ENCODE measurements at regions not wholly inside any gene's neighbourhood (a gene's known extent, or its start where the extent isn't known, plus 50 kb on each side); places are given as distances from the start of the nearest gene placed in this dataset.

DNA sequence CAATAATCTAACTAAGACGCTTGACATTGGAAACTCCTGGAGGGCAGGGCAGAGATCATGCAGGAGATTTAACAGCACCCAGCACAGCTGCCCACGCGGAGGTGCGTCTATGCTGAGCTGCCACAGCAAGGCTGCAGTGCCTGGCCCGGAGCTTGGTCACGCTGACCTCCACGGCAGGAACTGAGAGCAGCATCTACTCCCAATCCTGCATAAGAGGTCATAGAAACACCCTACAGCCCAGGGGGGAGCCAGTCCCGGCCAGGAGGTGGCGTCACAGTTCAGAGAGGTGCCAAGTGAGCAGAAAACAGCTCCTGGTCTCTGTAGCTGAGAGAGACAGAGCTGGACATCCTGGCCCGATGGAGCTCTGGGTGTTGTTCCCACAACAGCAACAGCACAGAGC is 121.1 kb upstream of the TMEM45B start:
- no peaks in the 10 kb centered on the region for H3K79me2 ChIP-seq (ENCODE audit: low read depth)
- H3K4me1 ChIP-seq (replicated peaks; ENCODE audit: insufficient read depth), result peaks cover 2% of the 10 kb centered on the region
- no peaks in the 10 kb centered on the region; the same call in 1 of the 2 replicates for H3F3A ChIP-seq (ENCODE audit: insufficient read depth, low read depth)
- ChIA-PET POLR2A (ENCODE audit: unreplicated experiment) (no interaction called here), CTCF (interaction anchor here (1.6 kb wide), 1 partner anchor 56 kb away, joined by 4 read pairs; no protein-coding TSS in a partner anchor)
- H3K9me3 ChIP-seq (ENCODE audit: insufficient read depth, low read depth), result no peaks in the 10 kb centered on the region
- no peak overlapping the region for H3K4me3 ChIP-seq
- no peaks in the 10 kb centered on the region for H4K20me1 ChIP-seq (ENCODE audit: insufficient read depth)
- peak in 1 of 2 experiments; percentile 33 for DNase-seq
- H3K36me3 ChIP-seq (ENCODE audit: low read depth), result no peaks in the 10 kb centered on the region
- intact Hi-C loops (cut with micrococcal nuclease; ENCODE audit: unreplicated experiment), result no loop called here
- TF ChIP-seq EZH2 (IDR thresholded peaks at IDR 0.05; ENCODE audit: low read depth), result no peak
- peak; percentile 42 for TF ChIP-seq CTCF (conservative IDR thresholded peaks at IDR 0.05)
- no peak overlapping the region for H3K4me2 ChIP-seq
- H2AFZ ChIP-seq, result no peak overlapping the region
- no TSS peak for BruUV-seq (replicated peaks)
- no peaks in the 10 kb centered on the region for H3K9me2 ChIP-seq (ENCODE audit: insufficient read depth)
- H3K27ac ChIP-seq, result no peak overlapping the region
- no peaks in the 10 kb centered on the region for H3K27me3 ChIP-seq (ENCODE audit: insufficient read depth, low read depth)

DNA sequence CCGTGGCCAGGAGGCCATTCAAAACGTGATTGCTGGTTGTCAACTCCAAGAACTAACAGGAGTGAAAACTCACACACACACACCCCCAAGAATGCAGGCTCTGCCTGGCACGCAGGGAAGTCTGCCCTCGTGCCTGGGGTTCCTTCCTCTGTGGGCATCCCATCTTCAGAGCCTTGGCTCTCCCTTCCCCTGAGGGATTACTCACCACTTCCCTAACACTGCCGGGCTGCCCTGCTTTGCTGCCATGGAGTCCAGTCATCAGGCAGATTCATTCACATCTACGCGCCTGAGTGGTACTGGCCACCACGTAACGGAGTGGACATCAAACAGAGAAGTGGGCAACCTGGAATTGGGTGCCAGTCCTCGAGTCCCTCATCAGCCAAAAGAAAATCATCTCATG is 120.7 kb upstream of the TMEM45B start:
- H3K9me3 ChIP-seq (ENCODE audit: insufficient read depth, low read depth), result no peaks in the 10 kb centered on the region
- H3K4me1 ChIP-seq (replicated peaks; ENCODE audit: insufficient read depth), result peaks cover 6% of the 10 kb centered on the region
- H4K20me1 ChIP-seq (ENCODE audit: insufficient read depth), result no peaks in the 10 kb centered on the region
- POLR2A ChIA-PET (ENCODE audit: unreplicated experiment), result interaction anchor here (0.6 kb wide), 1 partner anchor 36 kb away, joined by 3 read pairs; no protein-coding TSS in a partner anchor
- H3K36me3 ChIP-seq (ENCODE audit: low read depth), result no peaks in the 10 kb centered on the region
- CTCF ChIA-PET, result interaction anchor here (1.0 to 1.6 kb wide), 2 partner anchors 55 to 319 kb away, joined by 4 read pairs; partner anchors contain the start of gene BARX2
- H2AFZ ChIP-seq, result no peak overlapping the region
- intact Hi-C loops (cut with micrococcal nuclease; ENCODE audit: unreplicated experiment), result loop anchor here (5.0 kb wide), 1 partner anchor 37 kb away; no protein-coding TSS in a partner anchor
- DNase-seq, result no peak
- H3F3A ChIP-seq (ENCODE audit: insufficient read depth, low read depth), result no peaks in the 10 kb centered on the region; the same call in 1 of the 2 replicates
- H3K4me3 ChIP-seq, result no peak overlapping the region
- no peaks in the 10 kb centered on the region for H3K27me3 ChIP-seq (ENCODE audit: insufficient read depth, low read depth)
- H3K27ac ChIP-seq, result no peak overlapping the region
- no peak for TF ChIP-seq EZH2 (IDR thresholded peaks at IDR 0.05; ENCODE audit: low read depth)
- no peak for TF ChIP-seq CTCF (conservative IDR thresholded peaks at IDR 0.05)
- no TSS peak for BruUV-seq (replicated peaks)
- H3K9me2 ChIP-seq (ENCODE audit: insufficient read depth), result no peaks in the 10 kb centered on the region
- H3K79me2 ChIP-seq (ENCODE audit: low read depth), result no peaks in the 10 kb centered on the region
- no peak overlapping the region for H3K4me2 ChIP-seq

- H4K20me1 ChIP-seq (ENCODE audit: insufficient read depth), result no peaks in the 10 kb centered on the region
- H3K4me2 ChIP-seq, result no peak overlapping the region
- CTCF ChIA-PET, result interaction anchor here (0.7 to 1.6 kb wide), 5 partner anchors 55 to 320 kb away, joined by 3 to 5 read pairs (median 4); partner anchors contain the start of gene BARX2
- H3F3A ChIP-seq (ENCODE audit: insufficient read depth, low read depth), result no peaks in the 10 kb centered on the region; the same call in 1 of the 2 replicates
- H3K4me3 ChIP-seq, result no peak overlapping the region
- H3K9me3 ChIP-seq (ENCODE audit: insufficient read depth, low read depth), result no peaks in the 10 kb centered on the region
- no peaks in the 10 kb centered on the region for H3K9me2 ChIP-seq (ENCODE audit: insufficient read depth)
- POLR2A ChIA-PET (ENCODE audit: unreplicated experiment), result interaction anchor here (0.6 kb wide), 1 partner anchor 36 kb away, joined by 3 read pairs; no protein-coding TSS in a partner anchor
- no peaks in the 10 kb centered on the region for H3K79me2 ChIP-seq (ENCODE audit: low read depth)
- peaks cover 14% of the 10 kb centered on the region for H3K4me1 ChIP-seq (replicated peaks; ENCODE audit: insufficient read depth)
- no peaks in the 10 kb centered on the region for H3K27me3 ChIP-seq (ENCODE audit: insufficient read depth, low read depth)
- H3K36me3 ChIP-seq (ENCODE audit: low read depth), result no peaks in the 10 kb centered on the region
- no peak overlapping the region for H3K27ac ChIP-seq
- peak; percentile 46 to 57 for DNase-seq
- TF ChIP-seq CTCF (conservative IDR thresholded peaks at IDR 0.05) (peak; percentile 75), EZH2 (IDR thresholded peaks at IDR 0.05; ENCODE audit: low read depth) (no peak)
- H2AFZ ChIP-seq, result no peak overlapping the region
- intact Hi-C loops (cut with micrococcal nuclease; ENCODE audit: unreplicated experiment), result loop anchor here (1.0 to 5.0 kb wide), 5 partner anchors 37 to 331 kb away; partner anchors contain the start of gene BARX2
- no TSS peak for BruUV-seq (replicated peaks)
Measured at GRCh38 chr11:129695571-129696308, 119.9 kb upstream of the TMEM45B start.
